ENCODE measurements at regions not wholly inside any gene's neighbourhood (a gene's known extent, or its start where the extent isn't known, plus 50 kb on each side); places are given as distances from the start of the nearest gene placed in this dataset.

DNA sequence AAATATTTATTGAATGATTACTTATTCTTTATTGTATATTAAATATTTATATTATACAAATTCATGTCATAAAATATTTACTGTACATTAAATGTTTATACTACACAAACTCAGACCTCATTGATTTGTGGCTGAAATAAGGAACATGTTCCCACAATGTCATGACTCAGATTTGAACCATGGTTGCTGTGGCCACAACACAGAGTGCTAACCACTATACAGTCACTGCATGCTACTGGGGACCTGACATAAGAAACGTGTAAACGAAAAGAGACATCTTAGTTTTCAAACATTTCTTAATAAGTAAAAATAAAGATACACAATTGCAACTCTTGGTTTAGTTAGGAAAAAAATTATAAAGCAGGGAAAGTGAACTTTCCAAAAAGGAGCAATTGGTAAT, 99.1 kb upstream of the AGTR1 start:
- H3K9me3 ChIP-seq = no peaks in the 10 kb centered on the region
- no peaks in the 10 kb centered on the region for H3K27me3 ChIP-seq
- DNase-seq = no peak
- TF ChIP-seq, protein P1, sequence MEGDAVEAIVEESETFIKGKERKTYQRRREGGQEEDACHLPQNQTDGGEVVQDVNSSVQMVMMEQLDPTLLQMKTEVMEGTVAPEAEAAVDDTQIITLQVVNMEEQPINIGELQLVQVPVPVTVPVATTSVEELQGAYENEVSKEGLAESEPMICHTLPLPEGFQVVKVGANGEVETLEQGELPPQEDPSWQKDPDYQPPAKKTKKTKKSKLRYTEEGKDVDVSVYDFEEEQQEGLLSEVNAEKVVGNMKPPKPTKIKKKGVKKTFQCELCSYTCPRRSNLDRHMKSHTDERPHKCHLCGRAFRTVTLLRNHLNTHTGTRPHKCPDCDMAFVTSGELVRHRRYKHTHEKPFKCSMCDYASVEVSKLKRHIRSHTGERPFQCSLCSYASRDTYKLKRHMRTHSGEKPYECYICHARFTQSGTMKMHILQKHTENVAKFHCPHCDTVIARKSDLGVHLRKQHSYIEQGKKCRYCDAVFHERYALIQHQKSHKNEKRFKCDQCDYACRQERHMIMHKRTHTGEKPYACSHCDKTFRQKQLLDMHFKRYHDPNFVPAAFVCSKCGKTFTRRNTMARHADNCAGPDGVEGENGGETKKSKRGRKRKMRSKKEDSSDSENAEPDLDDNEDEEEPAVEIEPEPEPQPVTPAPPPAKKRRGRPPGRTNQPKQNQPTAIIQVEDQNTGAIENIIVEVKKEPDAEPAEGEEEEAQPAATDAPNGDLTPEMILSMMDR (IDR thresholded peaks at IDR 0.05; ENCODE audit: low read depth, low read length) = no peak
- no peaks in the 10 kb centered on the region for H3K4me1 ChIP-seq
- H3K4me3 ChIP-seq (ENCODE audit: low read depth, low read length) = no peak overlapping the region
- H3K36me3 ChIP-seq = no peaks in the 10 kb centered on the region

DNA sequence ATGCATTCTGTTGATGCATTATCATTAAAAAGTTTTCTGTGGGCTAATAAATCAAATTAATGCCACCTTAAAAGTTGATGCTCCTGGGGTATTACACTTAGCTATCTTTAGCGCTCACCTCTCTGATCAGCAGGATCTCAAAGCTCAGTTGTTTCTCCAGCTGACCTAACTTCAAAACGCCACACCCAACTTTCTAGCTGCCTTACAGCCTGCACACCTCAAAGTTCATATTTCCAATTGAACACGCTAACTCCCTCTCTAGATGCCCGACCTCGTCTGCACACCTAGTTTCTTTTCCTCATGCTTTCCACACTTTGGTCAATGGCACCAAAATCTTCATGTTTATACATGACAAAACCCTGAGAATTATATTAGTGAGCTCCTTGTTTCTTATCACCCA, 98.2 kb upstream of the AGTR1 start:
- Histone ChIP-seq H3K9me3 (no peaks in the 10 kb centered on the region), H3K27me3 (no peaks in the 10 kb centered on the region), H3K36me3 (no peaks in the 10 kb centered on the region), H3K4me3 (ENCODE audit: low read depth, low read length) (no peak overlapping the region), H3K4me1 (no peaks in the 10 kb centered on the region)
- TF ChIP-seq, protein P1 (IDR thresholded peaks at IDR 0.05; ENCODE audit: low read depth, low read length) = no peak
- DNase-seq = no peak

DNA sequence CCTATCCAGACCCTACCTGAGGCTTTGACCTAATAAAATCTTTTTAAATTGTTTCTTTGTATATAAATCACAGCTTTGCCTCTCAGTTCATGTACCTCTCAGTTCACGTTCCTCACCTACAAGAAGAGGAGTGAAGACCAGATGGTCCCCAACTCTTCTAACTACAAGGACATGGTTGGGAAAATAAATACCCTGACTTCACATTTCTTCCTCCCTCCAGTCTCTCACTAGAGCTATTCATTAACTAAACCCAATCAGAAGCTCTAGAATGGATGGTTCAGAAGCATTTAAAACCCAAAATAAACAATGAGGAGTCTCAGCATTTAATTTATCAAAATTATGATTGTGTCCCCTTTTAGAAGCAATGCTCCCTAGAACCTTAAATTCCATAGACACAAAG, 97.3 kb upstream of the AGTR1 start:
- no peaks in the 10 kb centered on the region for H3K9me3 ChIP-seq
- TF ChIP-seq, protein P1 (IDR thresholded peaks at IDR 0.05; ENCODE audit: low read depth, low read length) = no peak
- DNase-seq = no peak
- H3K27me3 ChIP-seq = no peaks in the 10 kb centered on the region
- no peaks in the 10 kb centered on the region for H3K4me1 ChIP-seq
- no peaks in the 10 kb centered on the region for H3K36me3 ChIP-seq
- no peak overlapping the region for H3K4me3 ChIP-seq (ENCODE audit: low read depth, low read length)

DNA sequence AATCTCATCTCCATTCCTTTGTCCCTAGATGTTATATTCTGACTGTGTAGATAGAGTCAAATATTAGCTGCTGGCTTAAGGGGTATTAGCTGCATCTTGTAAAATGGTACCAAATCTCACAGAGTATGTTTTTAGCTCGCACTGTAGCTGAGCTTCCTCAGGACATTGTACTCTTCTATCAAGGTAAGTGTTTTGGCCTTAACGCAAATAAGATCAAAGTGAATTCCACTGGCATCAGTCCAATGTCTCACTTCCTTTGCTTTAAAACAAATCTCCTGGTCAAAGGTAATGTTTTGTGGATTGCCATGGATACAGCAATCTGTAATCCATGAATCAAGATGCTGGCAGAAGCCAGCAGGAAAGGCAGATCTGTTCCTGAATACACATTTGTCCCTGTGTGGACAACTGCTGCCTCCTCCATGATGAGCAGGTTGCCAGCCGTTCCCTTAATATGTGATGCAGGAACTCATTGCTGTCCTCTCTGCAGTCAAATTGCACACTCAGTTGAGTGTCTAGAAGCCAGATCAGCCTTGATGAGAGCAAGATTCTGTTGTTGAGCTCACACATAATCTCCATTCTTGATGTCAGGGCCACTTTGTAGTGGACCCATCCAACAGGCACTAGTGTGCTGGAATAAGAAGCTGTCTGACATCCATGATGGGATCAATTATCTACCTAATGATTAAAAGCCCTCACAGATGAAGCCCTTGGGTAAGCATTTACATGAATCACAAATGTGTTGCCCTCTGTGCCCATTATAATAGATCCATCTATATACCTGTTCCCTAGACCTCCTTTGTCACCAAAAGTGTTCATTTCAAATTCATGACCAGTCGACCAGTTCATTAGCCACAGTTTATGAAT, 96.6 kb upstream of the AGTR1 start:
- no peaks in the 10 kb centered on the region for H3K27me3 ChIP-seq
- no peak for DNase-seq
- H3K9me3 ChIP-seq = no peaks in the 10 kb centered on the region
- no peaks in the 10 kb centered on the region for H3K4me1 ChIP-seq
- H3K36me3 ChIP-seq = no peaks in the 10 kb centered on the region
- TF ChIP-seq, protein P1 (IDR thresholded peaks at IDR 0.05; ENCODE audit: low read depth, low read length) = no peak
- H3K4me3 ChIP-seq (ENCODE audit: low read depth, low read length) = no peak overlapping the region

DNA sequence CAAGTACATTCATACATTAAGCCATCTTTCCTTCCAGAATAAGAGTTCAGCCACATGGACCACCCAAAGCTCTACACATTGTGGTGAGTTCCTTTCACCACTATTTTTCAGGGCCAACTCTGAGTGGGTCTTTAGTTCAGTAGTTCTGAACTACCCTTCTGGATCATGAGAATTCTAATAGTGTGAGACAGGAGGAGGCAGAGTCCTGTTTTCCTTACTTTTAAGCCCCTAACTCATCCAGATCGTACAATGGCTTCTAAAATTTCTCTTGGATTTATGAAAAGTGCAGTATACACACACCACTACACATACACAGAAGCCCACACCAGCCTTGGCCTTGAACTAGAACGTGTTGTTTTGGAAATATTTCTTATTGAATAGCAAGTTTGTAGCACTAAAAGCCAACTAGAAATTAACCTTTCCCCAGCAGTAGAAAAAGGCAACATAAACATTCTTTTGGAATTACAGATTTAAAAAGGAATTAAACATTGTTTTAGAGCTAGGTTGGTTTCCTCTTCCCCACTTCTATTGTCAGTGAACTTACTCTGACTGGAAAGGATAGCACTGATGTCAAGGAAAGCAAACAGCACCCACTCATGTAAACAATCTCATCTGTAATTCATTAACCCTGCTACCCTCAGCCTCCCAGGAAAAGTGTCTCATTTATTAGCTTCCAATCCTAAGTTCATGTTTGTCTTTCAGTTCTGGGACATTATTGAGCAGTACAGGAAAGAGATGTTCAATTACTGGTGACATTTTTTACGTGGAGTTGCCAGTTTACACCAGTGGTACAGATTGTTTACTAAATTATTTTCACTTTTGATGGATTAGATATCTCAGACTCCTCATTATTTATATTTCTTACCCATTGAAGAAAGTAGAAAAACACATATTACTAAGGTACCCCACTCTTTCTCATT, 95.7 kb upstream of the AGTR1 start:
- no peaks in the 10 kb centered on the region for H3K4me1 ChIP-seq

More for the DNA sequence above, 95.7 kb upstream of the AGTR1 start:
- no peak for DNase-seq
- H3K4me3 ChIP-seq (ENCODE audit: low read depth, low read length) = no peak overlapping the region
- TF ChIP-seq, protein P1 (IDR thresholded peaks at IDR 0.05; ENCODE audit: low read depth, low read length) = no peak
- H3K36me3 ChIP-seq = no peaks in the 10 kb centered on the region
- H3K9me3 ChIP-seq = no peaks in the 10 kb centered on the region
- no peaks in the 10 kb centered on the region for H3K27me3 ChIP-seq
